Endothelial cell of umbilical vein (primary cell): ENCODE measurements at regions not wholly inside any gene's neighbourhood (a gene's known extent, or its start where the extent isn't known, plus 50 kb on each side); places are given as distances from the start of the nearest gene placed in this dataset.

Experiments
- CTCF ChIP-seq, 2 donors: IDR thresholded peaks; 1 replicate in 1 of 2; 2 replicates in 1 of 2; pipeline ENCODE4 v1.5.1; 2011; ENCODE audit warnings: low read length in 2 of 2, mild to moderate bottlenecking in 2 of 2, moderate library complexity in 2 of 2, control low read depth in 1 of 2, inconsistent platforms in 1 of 2, low read depth in 1 of 2; ENCODE audit not compliant: insufficient read depth in 1 of 2; ENCODE audit errors: extremely low read depth in 1 of 2
- EZH2 ChIP-seq: IDR thresholded peaks from 2 replicates; pipeline ENCODE4 v1.6.1; 2012; ENCODE audit warnings: borderline replicate concordance, low read depth, mild to moderate bottlenecking, moderate library complexity, low read length, inconsistent platforms; ENCODE audit not compliant: severe bottlenecking
- FOS ChIP-seq: IDR thresholded peaks from 2 replicates; pipeline ENCODE4 v1.6.1; 2011; ENCODE audit warnings: mild to moderate bottlenecking, low read length, moderate library complexity, borderline replicate concordance; ENCODE audit not compliant: insufficient read depth
- JUN ChIP-seq: IDR thresholded peaks from 2 replicates; pipeline ENCODE4 v1.6.1; 2011; ENCODE audit warnings: borderline replicate concordance, low read depth; ENCODE audit not compliant: insufficient read length, insufficient read depth
- MYC ChIP-seq: IDR thresholded peaks from one replicate; pipeline ENCODE4 v1.6.1; 2011; ENCODE audit warnings: mild to moderate bottlenecking, low read depth, low read length
- POLR2A ChIP-seq: IDR thresholded peaks from 2 replicates; pipeline ENCODE4 v1.6.1; 2012; ENCODE audit warnings: low read depth, mild to moderate bottlenecking, control low read depth, low read length
- POLR2AphosphoS5 ChIP-seq: IDR thresholded peaks from 2 replicates; pipeline ENCODE4 v1.6.1; 2012; ENCODE audit warnings: low read depth, mild to moderate bottlenecking, control low read depth, low read length, moderate library complexity; ENCODE audit not compliant: insufficient read depth
- TF ChIP-seq, protein P1 (sequence below): IDR thresholded peaks from 2 replicates; pipeline ENCODE4 v1.6.1; 2011; ENCODE audit not compliant: insufficient read depth, insufficient read length

- TF ChIP-seq CTCF (IDR thresholded peaks at IDR 0.05; ENCODE audit: extremely low read depth in 1 of 2, insufficient read depth in 1 of 2, low read depth in 1 of 2, low read length in 2 of 2) (no peak), POLR2A (no peak), POLR2AphosphoS5 (no peak), EZH2 (no peak), JUN (no peak), FOS (no peak), MYC (no peak)
- TF ChIP-seq, protein P1, sequence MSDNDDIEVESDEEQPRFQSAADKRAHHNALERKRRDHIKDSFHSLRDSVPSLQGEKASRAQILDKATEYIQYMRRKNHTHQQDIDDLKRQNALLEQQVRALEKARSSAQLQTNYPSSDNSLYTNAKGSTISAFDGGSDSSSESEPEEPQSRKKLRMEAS = no peak
Measured at GRCh38 chr15:47640079-47640478, 77.2 kb upstream of the SEMA6D start.
